Kidney capillary endothelial cell (primary cell): ENCODE measurements at regions not wholly inside any gene's neighbourhood (a gene's known extent, or its start where the extent isn't known, plus 50 kb on each side); places are given as distances from the start of the nearest gene placed in this dataset.
"Not testable (repeated sequence)": the region's sequence is repeated elsewhere in the genome, so short reads cannot be mapped to it uniquely, and the experiment has no call there.

Source experiments
- DNase-seq: peaks from one replicate; pipeline ENCODE4 v3.0.0-alpha.2; 2018; ENCODE audit warnings: low spot score

GRCh38 chr2:42999391-42999841 lies 207.0 kb upstream of the HAAO start:
- no peak for DNase-seq

GRCh38 chr2:42998721-42999120 lies 206.3 kb upstream of the HAAO start:
- DNase-seq = no peak

GRCh38 chr2:42996528-42996927 lies 204.1 kb upstream of the HAAO start:
- DNase-seq = no peak

GRCh38 chr2:42995752-42996422 lies 203.5 kb upstream of the HAAO start:
- DNase-seq = no peak

- not testable (repeated sequence) for DNase-seq
These were observed 197.1 kb upstream of the HAAO start for GRCh38 chr2:42989283-42990081.

GRCh38 chr2:42988055-42988454 lies 195.7 kb upstream of the HAAO start:
- not testable (repeated sequence) for DNase-seq

GRCh38 chr2:42987112-42987922 lies 194.9 kb upstream of the HAAO start:
- DNase-seq = no peak

- DNase-seq = no peak
These were observed 192.2 kb upstream of the HAAO start for GRCh38 chr2:42984617-42985016.

GRCh38 chr2:42984081-42984480 lies 191.7 kb upstream of the HAAO start:
- no peak for DNase-seq

- DNase-seq = no peak
These were observed 188.5 kb upstream of the HAAO start for GRCh38 chr2:42980764-42981416.

- no peak for DNase-seq
These were observed 187.7 kb upstream of the HAAO start for GRCh38 chr2:42979870-42980763.

- DNase-seq = no peak
These were observed 187.1 kb upstream of the HAAO start for GRCh38 chr2:42979416-42979869.

- no peak for DNase-seq
These were observed 186.6 kb upstream of the HAAO start for GRCh38 chr2:42978887-42979415.

- no peak for DNase-seq
These were observed 185.9 kb upstream of the HAAO start for GRCh38 chr2:42978175-42978886.

- no peak for DNase-seq
These were observed 185.1 kb upstream of the HAAO start for GRCh38 chr2:42977270-42978174.

GRCh38 chr2:42976351-42976750 lies 184.0 kb upstream of the HAAO start:
- no peak for DNase-seq

GRCh38 chr2:42974721-42975717 lies 182.6 kb upstream of the HAAO start:
- peak; percentile 71 for DNase-seq
